ENCODE measurements at regions not wholly inside any gene's neighbourhood (a gene's known extent, or its start where the extent isn't known, plus 50 kb on each side); places are given as distances from the start of the nearest gene placed in this dataset.

- no peak for TF ChIP-seq SP1 (IDR thresholded peaks at IDR 0.05; ENCODE audit: low read depth)
- no peak for TF ChIP-seq CTCF (IDR thresholded peaks at IDR 0.05 in 2 of 3, conservative IDR thresholded peaks at IDR 0.05 in 1 of 3; ENCODE audit: borderline replicate concordance in 1 of 3, insufficient read depth in 1 of 3, low read depth in 2 of 3, low read length in 2 of 3)
- TF ChIP-seq RAD21 (IDR thresholded peaks at IDR 0.05; ENCODE audit: low read depth) = no peak
- TF ChIP-seq CEBPB (IDR thresholded peaks at IDR 0.05; ENCODE audit: low read depth) = no peak
- TF ChIP-seq EZH2phosphoT487 (IDR thresholded peaks at IDR 0.05; ENCODE audit: borderline replicate concordance) = no peak
- no peak for TF ChIP-seq POLR2AphosphoS5 (IDR thresholded peaks at IDR 0.05; ENCODE audit: low read depth, low read length)
- TF ChIP-seq POLR2A (IDR thresholded peaks at IDR 0.05; ENCODE audit: borderline replicate concordance, extremely low read depth, insufficient read depth, insufficient read length) = no peak
- TF ChIP-seq EZH2 (IDR thresholded peaks at IDR 0.05) = no peak
- no peak for TF ChIP-seq SIN3A (IDR thresholded peaks at IDR 0.05; ENCODE audit: low read depth)
- TF ChIP-seq MAX (IDR thresholded peaks at IDR 0.05) = no peak
- TF ChIP-seq ZFX (IDR thresholded peaks at IDR 0.05) = no peak
Observed at GRCh38 chr15:87477737-87478686, 778.5 kb downstream of the NTRK3 start.
